Fibroblast of lung (primary cell): ENCODE measurements at regions not wholly inside any gene's neighbourhood (a gene's known extent, or its start where the extent isn't known, plus 50 kb on each side); places are given as distances from the start of the nearest gene placed in this dataset.

ENCODE experiments used
- DNase-seq, 2 donors: peaks; one replicate each; pipeline versions ENCODE4 v3.0.0 to v3.0.0-alpha.2; 2010; ENCODE audit warnings: low read depth in 2 of 2
- H2AFZ ChIP-seq: 2 replicates; pipeline ENCODE4 v1.5.1; 2012; ENCODE audit warnings: low read length, control low read depth, inconsistent platforms
- H3K27ac ChIP-seq: 2 replicates; pipeline ENCODE4 v1.5.1; 2011; ENCODE audit warnings: low read length, control low read depth; ENCODE audit not compliant: insufficient read depth
- H3K27me3 ChIP-seq: 2 replicates; pipeline ENCODE4 v1.5.1; 2011; ENCODE audit warnings: mild to moderate bottlenecking, low read length; ENCODE audit not compliant: control insufficient read depth, insufficient read depth
- H3K36me3 ChIP-seq: 2 replicates; pipeline ENCODE4 v1.5.1; 2011; ENCODE audit warnings: low read length; ENCODE audit not compliant: control insufficient read depth, insufficient read depth
- H3K4me1 ChIP-seq: 2 replicates; pipeline ENCODE4 v1.5.1; 2011; ENCODE audit warnings: low read length; ENCODE audit not compliant: control insufficient read depth, insufficient read depth; ENCODE audit errors: extremely low read depth
- H3K4me2 ChIP-seq: 2 replicates; pipeline ENCODE4 v1.5.1; 2011; ENCODE audit warnings: low read length, control low read depth; ENCODE audit not compliant: insufficient read depth; ENCODE audit errors: extremely low read depth
- H3K4me3 ChIP-seq, 4 experiments: fragments of 200-600 bp in 1 of 4; sonication (generic) in 1 of 4; replicated peaks in 1 of 4; 2 replicates each; pipeline ENCODE4 v1.5.1; 2011 to 2016; ENCODE audit warnings: low read length in 4 of 4, low read depth in 3 of 4, mild to moderate bottlenecking in 3 of 4, control low read depth in 2 of 4, inconsistent platforms in 1 of 4, mixed read lengths in 1 of 4; ENCODE audit not compliant: insufficient read depth in 1 of 4; ENCODE audit errors: control extremely low read depth in 1 of 4
- H3K79me2 ChIP-seq: 2 replicates; pipeline ENCODE4 v1.5.1; 2012; ENCODE audit warnings: mild to moderate bottlenecking, low read length, inconsistent platforms; ENCODE audit not compliant: control insufficient read depth, insufficient read depth
- H3K9ac ChIP-seq: 2 replicates; pipeline ENCODE4 v1.5.1; 2011; ENCODE audit warnings: mild to moderate bottlenecking, low read length, control low read depth; ENCODE audit not compliant: insufficient read depth
- H3K9me3 ChIP-seq: 2 replicates; pipeline ENCODE4 v1.5.1; 2012; ENCODE audit warnings: low read depth, low read length; ENCODE audit not compliant: control insufficient read depth, insufficient read depth
- H4K20me1 ChIP-seq: 2 replicates; pipeline ENCODE4 v1.5.1; 2011; ENCODE audit warnings: low read length; ENCODE audit not compliant: control insufficient read depth, insufficient read depth; ENCODE audit errors: extremely low read depth
- EZH2 ChIP-seq: IDR thresholded peaks from 2 replicates; pipeline ENCODE4 v1.5.1; 2012; ENCODE audit warnings: low read length, control low read depth, mild to moderate bottlenecking; ENCODE audit errors: missing control alignments
- TF ChIP-seq, protein P1 (sequence below), 2 donors: IDR thresholded peaks in 1 of 2; conservative IDR thresholded peaks in 1 of 2; 1 replicate in 1 of 2; 2 replicates in 1 of 2; pipeline ENCODE4 v1.5.1; 2011 to 2012; ENCODE audit warnings: low read length in 2 of 2, control low read depth in 1 of 2, inconsistent platforms in 1 of 2, low read depth in 1 of 2, mild to moderate bottlenecking in 1 of 2

DNA sequence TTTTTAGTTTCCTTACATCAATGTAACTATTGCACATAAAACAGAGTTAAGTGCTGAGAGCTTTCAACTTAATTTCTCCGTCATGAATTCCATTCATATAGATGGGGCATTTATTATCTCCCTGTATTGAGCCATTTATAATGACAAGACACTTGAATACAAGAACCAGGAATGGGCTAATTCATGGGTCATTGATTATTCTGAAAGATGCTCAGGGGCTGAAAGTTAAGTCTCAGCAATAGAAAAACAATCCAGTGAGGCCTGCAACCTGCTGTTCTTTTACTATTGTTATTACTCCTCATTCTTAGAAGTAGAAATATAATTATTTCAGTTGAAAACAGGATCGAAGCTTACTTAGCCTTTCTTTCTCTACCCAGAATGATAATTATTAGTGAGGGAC, 307.7 kb downstream of the MMUT start:
- Histone ChIP-seq H3K9me3 (no peaks in the 10 kb centered on the region), H3K27me3 (no peaks in the 10 kb centered on the region), H3K4me2 (no peak overlapping the region), H3K4me1 (no peaks in the 10 kb centered on the region), H2AFZ (no peak overlapping the region), H4K20me1 (no peaks in the 10 kb centered on the region), H3K9ac (no peak overlapping the region), H3K4me3 (no peak overlapping the region), H3K27ac (no peak overlapping the region), H3K36me3 (no peaks in the 10 kb centered on the region), H3K79me2 (no peaks in the 10 kb centered on the region)
- DNase-seq: no peak
- TF ChIP-seq EZH2: no peak
- TF ChIP-seq, protein P1, sequence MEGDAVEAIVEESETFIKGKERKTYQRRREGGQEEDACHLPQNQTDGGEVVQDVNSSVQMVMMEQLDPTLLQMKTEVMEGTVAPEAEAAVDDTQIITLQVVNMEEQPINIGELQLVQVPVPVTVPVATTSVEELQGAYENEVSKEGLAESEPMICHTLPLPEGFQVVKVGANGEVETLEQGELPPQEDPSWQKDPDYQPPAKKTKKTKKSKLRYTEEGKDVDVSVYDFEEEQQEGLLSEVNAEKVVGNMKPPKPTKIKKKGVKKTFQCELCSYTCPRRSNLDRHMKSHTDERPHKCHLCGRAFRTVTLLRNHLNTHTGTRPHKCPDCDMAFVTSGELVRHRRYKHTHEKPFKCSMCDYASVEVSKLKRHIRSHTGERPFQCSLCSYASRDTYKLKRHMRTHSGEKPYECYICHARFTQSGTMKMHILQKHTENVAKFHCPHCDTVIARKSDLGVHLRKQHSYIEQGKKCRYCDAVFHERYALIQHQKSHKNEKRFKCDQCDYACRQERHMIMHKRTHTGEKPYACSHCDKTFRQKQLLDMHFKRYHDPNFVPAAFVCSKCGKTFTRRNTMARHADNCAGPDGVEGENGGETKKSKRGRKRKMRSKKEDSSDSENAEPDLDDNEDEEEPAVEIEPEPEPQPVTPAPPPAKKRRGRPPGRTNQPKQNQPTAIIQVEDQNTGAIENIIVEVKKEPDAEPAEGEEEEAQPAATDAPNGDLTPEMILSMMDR (conservative IDR thresholded peaks at IDR 0.05 in 1 of 2, IDR thresholded peaks at IDR 0.05 in 1 of 2; ENCODE audit: low read depth in 1 of 2, low read length in 2 of 2): no peak

DNA sequence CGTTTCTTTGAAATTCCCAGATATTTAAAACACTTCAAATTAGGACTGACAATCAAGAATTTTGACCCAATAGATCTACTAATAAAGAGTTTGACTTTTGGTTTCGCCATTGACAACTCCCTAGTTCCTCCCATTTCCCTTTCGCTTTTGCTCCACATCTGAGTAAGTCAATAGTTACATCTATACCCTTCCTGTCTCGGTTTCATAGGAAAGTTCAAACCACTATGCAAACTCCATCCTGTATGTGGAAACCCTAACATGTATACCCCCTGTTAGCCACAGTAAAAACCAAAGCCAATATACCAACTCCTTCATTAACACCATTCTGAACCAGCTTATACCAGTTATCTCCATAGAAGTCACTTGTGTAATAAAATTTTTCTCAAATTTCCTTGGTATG, 311.1 kb downstream of the MMUT start:
- TF ChIP-seq EZH2: no peak
- TF ChIP-seq, protein P1 (conservative IDR thresholded peaks at IDR 0.05 in 1 of 2, IDR thresholded peaks at IDR 0.05 in 1 of 2; ENCODE audit: low read depth in 1 of 2, low read length in 2 of 2): no peak
- no peaks in the 10 kb centered on the region for H3K36me3 ChIP-seq
- H3K27me3 ChIP-seq: no peaks in the 10 kb centered on the region
- H3K4me3 ChIP-seq: no peak overlapping the region
- no peak overlapping the region for H2AFZ ChIP-seq
- no peaks in the 10 kb centered on the region for H3K79me2 ChIP-seq
- H3K4me1 ChIP-seq: no peaks in the 10 kb centered on the region
- no peak overlapping the region for H3K9ac ChIP-seq
- H3K9me3 ChIP-seq: no peaks in the 10 kb centered on the region
- no peak overlapping the region for H3K4me2 ChIP-seq
- no peaks in the 10 kb centered on the region for H4K20me1 ChIP-seq
- peak in 1 of 2 donors; percentile 6 for DNase-seq
- no peak overlapping the region for H3K27ac ChIP-seq

DNA sequence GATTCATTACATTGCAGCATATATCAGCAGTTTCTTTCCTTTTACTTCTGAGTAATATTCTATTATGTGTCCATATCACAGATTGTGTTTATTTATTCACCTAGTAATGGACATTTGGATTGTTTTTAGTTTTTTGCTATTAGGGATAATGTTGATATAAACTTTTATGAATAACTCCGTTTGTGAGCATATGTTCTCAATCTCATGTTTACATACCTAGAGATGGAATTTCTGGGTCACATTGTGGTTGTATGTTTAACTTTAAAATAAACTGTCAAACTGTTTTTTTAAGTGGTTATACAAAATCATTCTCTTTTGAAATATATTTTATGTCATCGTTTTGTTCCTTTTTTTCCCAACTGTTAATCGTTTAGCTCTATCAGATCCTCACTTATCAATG, 311.6 kb downstream of the MMUT start:
- TF ChIP-seq EZH2: no peak
- TF ChIP-seq, protein P1 (conservative IDR thresholded peaks at IDR 0.05 in 1 of 2, IDR thresholded peaks at IDR 0.05 in 1 of 2; ENCODE audit: low read depth in 1 of 2, low read length in 2 of 2): no peak
- H3K9ac ChIP-seq: no peak overlapping the region
- no peaks in the 10 kb centered on the region for H4K20me1 ChIP-seq
- no peaks in the 10 kb centered on the region for H3K36me3 ChIP-seq
- no peak overlapping the region for H2AFZ ChIP-seq
- no peaks in the 10 kb centered on the region for H3K79me2 ChIP-seq
- peak in 1 of 2 donors; percentile 75 for DNase-seq
- H3K27me3 ChIP-seq: no peaks in the 10 kb centered on the region
- no peaks in the 10 kb centered on the region for H3K9me3 ChIP-seq
- H3K4me3 ChIP-seq: no peak overlapping the region
- H3K4me1 ChIP-seq: no peaks in the 10 kb centered on the region
- no peak overlapping the region for H3K27ac ChIP-seq
- H3K4me2 ChIP-seq: no peak overlapping the region
